Prostate gland (tissue), 2 donors: ENCODE measurements at regions not wholly inside any gene's neighbourhood (a gene's known extent, or its start where the extent isn't known, plus 50 kb on each side); places are given as distances from the start of the nearest gene placed in this dataset.

Experiments
- CTCF ChIP-seq, 4 experiments: fragments of 200-600 bp in 2 of 4; fragments of 450-650 bp in 2 of 4; sonication (generic) in 2 of 4; IDR thresholded peaks; 1 replicate in 3 of 4; 2 replicates in 1 of 4; pipeline ENCODE4 v1.5.1; 2016 to 2019; ENCODE audit warnings: antibody characterized with exemption in 4 of 4, mild to moderate bottlenecking in 2 of 4, moderate library complexity in 2 of 4
- POLR2A ChIP-seq: fragments of 450-650 bp; IDR thresholded peaks from one replicate; pipeline ENCODE4 v1.6.1; 2016; ENCODE audit warnings: antibody characterized with exemption, mild to moderate bottlenecking
- POLR2AphosphoS5 ChIP-seq: sonication (generic); formaldehyde crosslinking; IDR thresholded peaks from one replicate; pipeline ENCODE4 v1.6.1; 2017; ENCODE audit warnings: antibody characterized with exemption

DNA sequence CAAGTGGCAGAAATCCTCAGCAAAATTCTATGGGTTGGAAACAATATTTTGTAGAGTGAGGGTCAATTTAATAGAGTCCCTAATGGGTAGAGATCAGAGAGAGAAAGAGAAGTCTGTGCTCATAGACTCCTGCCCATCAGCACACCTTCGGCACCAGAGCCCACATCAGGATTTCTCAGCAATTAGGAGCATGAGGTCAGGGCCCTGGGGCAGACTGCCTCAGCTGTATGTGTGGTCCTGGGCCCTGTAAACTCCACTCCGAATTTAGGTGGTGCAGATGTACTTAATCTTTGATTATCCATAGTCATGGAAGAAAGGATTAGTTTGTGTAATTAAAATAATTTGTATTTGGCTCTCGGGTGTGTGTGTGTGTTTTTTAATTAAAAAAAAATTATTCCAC, 372.6 kb downstream of the AEBP2 start:
- no peak for TF ChIP-seq CTCF (IDR thresholded peaks at IDR 0.05)
- TF ChIP-seq POLR2AphosphoS5: no peak
- no peak for TF ChIP-seq POLR2A
